Breast epithelium (tissue), 4 donors: ENCODE measurements at regions not wholly inside any gene's neighbourhood (a gene's known extent, or its start where the extent isn't known, plus 50 kb on each side); places are given as distances from the start of the nearest gene placed in this dataset.
A peak's percentile ranks its signal among the peaks of the same experiment; 100 is the strongest.

Source experiments
- DNase-seq, 2 donors: peaks; one replicate each; pipeline ENCODE4 v3.0.0-alpha.2; 2019; ENCODE audit warnings: low spot score in 2 of 2
- H3K27ac ChIP-seq, 2 donors: fragments of 200-600 bp; sonication (generic) in 1 of 2; one replicate each; pipeline ENCODE4 v1.5.1; 2016 to 2019; ENCODE audit warnings: mild to moderate bottlenecking in 1 of 2
- H3K27me3 ChIP-seq, 2 donors: fragments of 200-600 bp; sonication (generic) in 1 of 2; one replicate each; pipeline versions ENCODE4 v1.5.1 to v1.6.0; 2017 to 2019; ENCODE audit warnings: control low read depth in 1 of 2, mild to moderate bottlenecking in 1 of 2
- H3K36me3 ChIP-seq: fragments of 200-600 bp; one replicate; pipeline ENCODE4 v1.5.1; 2019
- H3K4me1 ChIP-seq, 2 donors: fragments of 200-600 bp; sonication (generic); one replicate each; pipeline ENCODE4 v1.5.1; 2016 to 2019; ENCODE audit warnings: control low read depth in 1 of 2
- H3K4me3 ChIP-seq, 3 donors: fragments of 200-600 bp; sonication (generic); 1 replicate in 2 of 3; 2 replicates in 1 of 3; pipeline ENCODE4 v1.5.1; 2016 to 2019; ENCODE audit warnings: mild to moderate bottlenecking in 3 of 3, moderate library complexity in 2 of 3
- H3K9me3 ChIP-seq, 2 donors: fragments of 200-600 bp; sonication (generic) in 1 of 2; one replicate each; pipeline ENCODE4 v1.5.1; 2016 to 2019; ENCODE audit warnings: control low read depth in 1 of 2
- POLR2A ChIP-seq: fragments of 450-650 bp; IDR thresholded peaks from one replicate; pipeline ENCODE4 v1.6.1; 2016; ENCODE audit warnings: antibody characterized with exemption, mild to moderate bottlenecking, moderate library complexity
- POLR2AphosphoS5 ChIP-seq, 3 donors: sonication (generic); formaldehyde crosslinking; IDR thresholded peaks; one replicate each; pipeline ENCODE4 v1.6.1; 2017; ENCODE audit warnings: antibody characterized with exemption in 3 of 3
- intact Hi-C: fragments of 100-400 bp; cut with DNase I; formaldehyde crosslinking; loops from one replicate; pipeline ENCODE4 v1.15.1; 2023; ENCODE audit warnings: low total_unique reads
- TF ChIP-seq, protein P1 (sequence below), 3 donors: fragments of 450-650 bp; IDR thresholded peaks; one replicate each; pipeline ENCODE4 v1.5.1; 2016 to 2017; ENCODE audit warnings: antibody characterized with exemption in 3 of 3, mild to moderate bottlenecking in 3 of 3, moderate library complexity in 3 of 3

DNA sequence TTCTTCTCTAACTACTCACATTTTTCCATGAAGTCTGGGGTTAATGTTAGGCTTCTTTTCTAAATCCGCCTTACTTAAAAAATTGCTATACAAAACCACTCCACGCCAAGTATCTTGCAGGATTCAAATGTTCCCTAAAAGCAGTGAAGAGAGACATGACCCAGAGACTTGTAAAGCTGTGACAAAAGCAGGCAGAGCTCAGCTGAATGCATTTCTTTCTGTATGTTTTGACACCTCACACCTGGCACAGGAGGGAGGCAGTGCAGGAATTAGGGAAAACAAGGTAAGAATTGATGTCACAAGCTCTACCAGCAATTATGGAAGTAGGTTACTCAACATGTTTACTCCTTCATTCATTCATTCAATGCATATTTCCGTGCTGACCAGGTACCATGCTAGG lies 295.0 kb downstream of the RPAP3 start:
- Histone ChIP-seq H3K4me3 (no peak overlapping the region), H3K36me3 (no peaks in the 10 kb centered on the region), H3K27me3 (no peaks in the 10 kb centered on the region), H3K4me1 (no peaks in the 10 kb centered on the region), H3K27ac (no peak overlapping the region), H3K9me3 (no peaks in the 10 kb centered on the region)
- intact Hi-C loops: no loop called here
- TF ChIP-seq, protein P1, sequence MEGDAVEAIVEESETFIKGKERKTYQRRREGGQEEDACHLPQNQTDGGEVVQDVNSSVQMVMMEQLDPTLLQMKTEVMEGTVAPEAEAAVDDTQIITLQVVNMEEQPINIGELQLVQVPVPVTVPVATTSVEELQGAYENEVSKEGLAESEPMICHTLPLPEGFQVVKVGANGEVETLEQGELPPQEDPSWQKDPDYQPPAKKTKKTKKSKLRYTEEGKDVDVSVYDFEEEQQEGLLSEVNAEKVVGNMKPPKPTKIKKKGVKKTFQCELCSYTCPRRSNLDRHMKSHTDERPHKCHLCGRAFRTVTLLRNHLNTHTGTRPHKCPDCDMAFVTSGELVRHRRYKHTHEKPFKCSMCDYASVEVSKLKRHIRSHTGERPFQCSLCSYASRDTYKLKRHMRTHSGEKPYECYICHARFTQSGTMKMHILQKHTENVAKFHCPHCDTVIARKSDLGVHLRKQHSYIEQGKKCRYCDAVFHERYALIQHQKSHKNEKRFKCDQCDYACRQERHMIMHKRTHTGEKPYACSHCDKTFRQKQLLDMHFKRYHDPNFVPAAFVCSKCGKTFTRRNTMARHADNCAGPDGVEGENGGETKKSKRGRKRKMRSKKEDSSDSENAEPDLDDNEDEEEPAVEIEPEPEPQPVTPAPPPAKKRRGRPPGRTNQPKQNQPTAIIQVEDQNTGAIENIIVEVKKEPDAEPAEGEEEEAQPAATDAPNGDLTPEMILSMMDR (IDR thresholded peaks at IDR 0.05): no peak
- TF ChIP-seq POLR2AphosphoS5 (IDR thresholded peaks at IDR 0.05): no peak
- TF ChIP-seq POLR2A: no peak
- no peak for DNase-seq

DNA sequence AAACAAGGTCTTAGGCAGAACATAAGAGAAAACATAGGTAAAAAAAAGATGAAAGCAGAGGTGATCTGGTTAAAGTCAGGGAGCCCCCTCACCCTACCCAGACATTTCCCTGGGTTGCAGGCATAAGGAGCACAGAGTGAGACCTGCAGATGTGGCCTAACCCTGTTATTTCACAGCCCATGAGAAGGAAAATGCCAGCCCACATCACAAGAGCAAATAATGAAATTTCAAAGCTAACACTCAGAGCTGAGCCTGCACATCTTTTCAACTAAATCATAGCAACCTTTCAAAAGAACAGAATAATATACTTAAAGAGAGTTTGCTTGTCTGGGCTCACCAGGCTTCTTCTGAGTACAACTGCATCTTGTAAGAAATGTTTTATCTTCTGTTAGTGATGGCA lies 295.4 kb downstream of the RPAP3 start:
- no peak overlapping the region for H3K4me3 ChIP-seq
- H3K4me1 ChIP-seq: no peaks in the 10 kb centered on the region
- intact Hi-C loops: no loop called here
- no peaks in the 10 kb centered on the region for H3K36me3 ChIP-seq
- no peaks in the 10 kb centered on the region for H3K9me3 ChIP-seq
- TF ChIP-seq POLR2A: no peak
- TF ChIP-seq POLR2AphosphoS5 (IDR thresholded peaks at IDR 0.05): no peak
- TF ChIP-seq, protein P1 (IDR thresholded peaks at IDR 0.05): no peak
- H3K27ac ChIP-seq: no peak overlapping the region
- H3K27me3 ChIP-seq: no peaks in the 10 kb centered on the region
- no peak for DNase-seq

DNA sequence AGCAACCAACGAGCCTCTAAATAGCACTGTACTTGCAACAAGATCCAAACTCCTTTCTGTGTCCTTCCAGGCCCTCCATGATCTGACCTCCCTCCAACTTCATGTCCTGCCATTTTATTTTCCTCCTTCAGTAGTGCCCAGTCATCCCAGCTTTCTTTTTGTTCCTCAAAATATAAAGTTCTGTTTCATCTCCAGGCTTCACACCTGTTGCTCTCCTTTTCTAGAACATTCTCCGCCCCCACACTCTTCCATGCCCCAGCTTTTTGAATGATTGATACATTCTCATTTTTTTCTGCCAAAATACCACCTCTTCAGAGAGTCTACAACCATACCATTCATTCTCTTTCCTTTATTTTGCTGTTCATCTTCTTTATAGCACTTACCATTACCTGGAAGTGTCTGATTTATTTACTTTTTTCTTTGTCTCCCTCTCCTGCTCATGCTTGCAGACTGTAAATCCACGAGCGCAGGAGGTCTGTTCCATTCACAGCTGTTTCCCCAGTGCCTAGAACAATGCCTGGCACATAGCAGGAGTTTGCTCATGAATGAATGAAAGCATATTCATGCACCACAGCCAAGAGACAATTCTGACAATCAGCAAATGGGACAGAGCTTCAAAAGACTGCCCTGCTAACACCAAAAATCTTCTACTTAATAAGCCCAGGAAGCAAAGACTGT lies 296.4 kb downstream of the RPAP3 start:
- Histone ChIP-seq H3K36me3 (no peaks in the 10 kb centered on the region), H3K27me3 (no peaks in the 10 kb centered on the region), H3K4me3 (no peak overlapping the region), H3K9me3 (no peaks in the 10 kb centered on the region), H3K27ac (no peak overlapping the region), H3K4me1 (no peaks in the 10 kb centered on the region)
- intact Hi-C loops: loop anchor here (10.0 kb wide), 1 partner anchor 355 kb away; no protein-coding TSS in a partner anchor
- no peak for DNase-seq
- TF ChIP-seq, protein P1 (IDR thresholded peaks at IDR 0.05): no peak
- TF ChIP-seq POLR2A: no peak
- TF ChIP-seq POLR2AphosphoS5 (IDR thresholded peaks at IDR 0.05): no peak

DNA sequence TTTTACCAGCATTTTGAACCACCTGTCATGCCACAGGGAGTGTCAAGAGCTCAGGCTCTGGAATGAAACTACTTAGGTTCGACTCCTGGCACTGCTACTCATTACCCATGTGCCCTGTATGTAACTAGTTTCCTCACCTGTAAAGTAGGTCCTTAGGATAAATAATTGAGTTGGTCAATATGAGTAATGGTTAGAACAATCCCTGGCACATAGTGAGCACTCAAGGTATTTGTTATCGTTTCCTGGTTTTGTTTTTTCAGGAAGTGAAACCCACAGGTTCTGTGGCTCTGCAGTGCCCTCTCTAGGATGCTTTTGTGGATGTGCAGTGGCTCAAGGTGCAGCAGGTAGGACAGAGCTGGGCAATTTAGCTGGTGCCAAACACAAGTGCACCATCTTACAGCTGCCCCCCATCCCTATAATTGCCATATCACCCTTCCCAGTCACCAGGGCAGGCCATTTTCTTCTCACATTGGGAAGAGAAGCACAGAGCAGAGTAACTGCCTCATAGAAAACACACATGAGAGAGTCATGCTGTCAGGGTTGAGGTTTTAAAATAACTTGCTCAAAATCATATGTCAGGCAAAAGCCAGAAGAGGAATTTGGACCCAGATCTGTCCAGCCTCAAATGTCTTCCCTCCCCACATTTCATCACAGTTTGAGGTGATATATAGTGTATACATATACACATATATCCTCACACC lies 297.5 kb downstream of the RPAP3 start:
- TF ChIP-seq POLR2AphosphoS5 (IDR thresholded peaks at IDR 0.05) (no peak), POLR2A (no peak)
- TF ChIP-seq, protein P1 (IDR thresholded peaks at IDR 0.05): peak in 1 of 3 donors; percentile 18
- intact Hi-C loops: loop anchor here (10.0 kb wide), 1 partner anchor 354 kb away; no protein-coding TSS in a partner anchor
- Histone ChIP-seq H3K27ac (no peak overlapping the region), H3K4me1 (no peaks in the 10 kb centered on the region), H3K27me3 (no peaks in the 10 kb centered on the region), H3K9me3 (no peaks in the 10 kb centered on the region), H3K36me3 (no peaks in the 10 kb centered on the region), H3K4me3 (no peak overlapping the region)
- DNase-seq: no peak

DNA sequence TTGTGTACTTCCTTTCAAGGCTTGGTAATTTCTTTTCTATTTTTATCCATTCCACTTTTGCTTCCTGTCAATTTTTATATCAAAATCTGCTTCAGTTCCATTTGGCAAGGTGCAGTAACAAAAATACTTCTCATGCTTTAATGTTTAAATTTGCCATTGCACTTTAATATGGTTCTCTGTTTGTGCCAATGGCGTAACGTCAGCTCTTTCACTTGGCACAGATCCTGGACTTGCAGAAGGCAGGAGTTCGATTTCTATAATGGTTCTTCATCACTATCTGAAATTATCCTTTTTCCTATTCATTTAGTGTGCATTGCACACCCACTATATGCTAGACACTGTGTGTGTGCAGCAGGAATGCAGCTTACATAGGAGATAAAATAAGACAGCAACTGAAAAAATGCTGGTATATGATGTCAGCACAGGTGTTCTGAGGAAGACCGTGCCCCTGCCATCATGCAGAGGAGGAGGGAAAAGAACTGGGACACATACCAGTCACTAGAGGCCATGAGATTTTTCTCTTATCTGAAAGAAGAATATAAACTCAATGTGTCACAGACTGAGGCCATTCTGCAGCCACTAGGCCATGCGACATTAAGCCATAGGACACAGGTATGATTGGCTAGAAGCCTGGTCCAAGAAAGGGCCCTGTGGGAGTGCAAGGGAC lies 298.2 kb downstream of the RPAP3 start:
- Histone ChIP-seq H3K9me3 (no peaks in the 10 kb centered on the region), H3K27ac (no peak overlapping the region), H3K27me3 (no peaks in the 10 kb centered on the region), H3K4me1 (no peaks in the 10 kb centered on the region), H3K4me3 (no peak overlapping the region), H3K36me3 (no peaks in the 10 kb centered on the region)
- DNase-seq: no peak
- intact Hi-C loops: loop anchor here (10.0 kb wide), 1 partner anchor 353 kb away; no protein-coding TSS in a partner anchor
- TF ChIP-seq POLR2A (no peak), POLR2AphosphoS5 (IDR thresholded peaks at IDR 0.05) (no peak)
- TF ChIP-seq, protein P1 (IDR thresholded peaks at IDR 0.05): no peak
